Lower leg skin (tissue), 3 donors: ENCODE measurements at regions not wholly inside any gene's neighbourhood (a gene's known extent, or its start where the extent isn't known, plus 50 kb on each side); places are given as distances from the start of the nearest gene placed in this dataset.

Experiments used
- POLR2A ChIP-seq, 2 donors: fragments of 450-650 bp; IDR thresholded peaks; one replicate each; pipeline ENCODE4 v1.6.1; 2016 to 2017; ENCODE audit warnings: antibody characterized with exemption in 2 of 2, mild to moderate bottlenecking in 1 of 2, moderate library complexity in 1 of 2
- TF ChIP-seq, protein P1 (sequence below), 3 donors: fragments of 450-650 bp; IDR thresholded peaks; one replicate each; pipeline ENCODE4 v1.5.1; 2016; ENCODE audit warnings: antibody characterized with exemption in 3 of 3, mild to moderate bottlenecking in 3 of 3, moderate library complexity in 2 of 3

GRCh38 chr17:83012200-83012785 lies 67.1 kb upstream of the METRNL start:
- TF ChIP-seq, protein P1, sequence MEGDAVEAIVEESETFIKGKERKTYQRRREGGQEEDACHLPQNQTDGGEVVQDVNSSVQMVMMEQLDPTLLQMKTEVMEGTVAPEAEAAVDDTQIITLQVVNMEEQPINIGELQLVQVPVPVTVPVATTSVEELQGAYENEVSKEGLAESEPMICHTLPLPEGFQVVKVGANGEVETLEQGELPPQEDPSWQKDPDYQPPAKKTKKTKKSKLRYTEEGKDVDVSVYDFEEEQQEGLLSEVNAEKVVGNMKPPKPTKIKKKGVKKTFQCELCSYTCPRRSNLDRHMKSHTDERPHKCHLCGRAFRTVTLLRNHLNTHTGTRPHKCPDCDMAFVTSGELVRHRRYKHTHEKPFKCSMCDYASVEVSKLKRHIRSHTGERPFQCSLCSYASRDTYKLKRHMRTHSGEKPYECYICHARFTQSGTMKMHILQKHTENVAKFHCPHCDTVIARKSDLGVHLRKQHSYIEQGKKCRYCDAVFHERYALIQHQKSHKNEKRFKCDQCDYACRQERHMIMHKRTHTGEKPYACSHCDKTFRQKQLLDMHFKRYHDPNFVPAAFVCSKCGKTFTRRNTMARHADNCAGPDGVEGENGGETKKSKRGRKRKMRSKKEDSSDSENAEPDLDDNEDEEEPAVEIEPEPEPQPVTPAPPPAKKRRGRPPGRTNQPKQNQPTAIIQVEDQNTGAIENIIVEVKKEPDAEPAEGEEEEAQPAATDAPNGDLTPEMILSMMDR (IDR thresholded peaks at IDR 0.05), result no peak
- no peak for TF ChIP-seq POLR2A (IDR thresholded peaks at IDR 0.05)
